ENCODE measurements at regions not wholly inside any gene's neighbourhood (a gene's known extent, or its start where the extent isn't known, plus 50 kb on each side); places are given as distances from the start of the nearest gene placed in this dataset.
"Not testable (repeated sequence)": the region's sequence is repeated elsewhere in the genome, so short reads cannot be mapped to it uniquely, and the experiment has no call there.

DNA sequence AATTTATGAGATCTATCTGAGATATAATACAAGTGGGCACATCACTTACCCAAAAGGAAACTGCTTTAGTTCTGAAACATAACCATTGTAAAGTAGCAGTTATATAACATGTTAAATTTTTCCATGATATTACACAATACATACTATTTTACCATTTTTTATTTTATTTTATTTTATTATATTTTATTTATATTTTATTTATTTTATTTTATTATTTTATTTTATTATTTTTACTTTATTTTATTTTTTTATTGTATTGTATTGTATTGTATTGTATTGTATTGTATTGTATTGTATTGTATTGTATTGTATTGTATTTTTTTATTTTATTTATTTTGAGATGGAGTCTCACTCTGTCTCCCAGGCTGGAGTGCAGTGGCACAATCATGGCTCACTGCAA is 1095.9 kb downstream of the SUCLG1 start:
- not testable (repeated sequence) for H3K9ac ChIP-seq (ENCODE audit: low read depth, low read length); H3K27me3 ChIP-seq (ENCODE audit: insufficient read depth, low read length); H3K27ac ChIP-seq (ENCODE audit: low read depth, low read length)

DNA sequence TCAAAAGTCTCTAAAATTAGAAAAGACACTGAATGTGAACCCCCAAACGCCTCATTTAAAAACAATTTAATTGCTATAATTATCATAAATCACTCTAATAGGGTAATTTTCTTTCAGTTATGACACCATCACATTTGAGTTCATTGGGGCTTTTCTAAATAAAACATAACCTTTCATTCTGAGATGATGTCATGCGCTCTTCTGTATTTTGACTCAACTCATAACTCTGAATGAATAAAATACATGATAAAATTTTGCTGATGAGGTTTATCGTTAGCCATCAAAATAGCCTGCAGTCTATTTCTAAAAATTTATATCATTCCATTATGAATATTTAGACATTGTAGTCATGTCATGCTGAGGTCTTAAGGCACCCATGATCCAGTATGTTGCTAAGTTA is 1099.7 kb downstream of the SUCLG1 start:
- Histone ChIP-seq H3K27me3 (ENCODE audit: insufficient read depth, low read length) (no peaks in the 10 kb centered on the region), H3K4me1 (ENCODE audit: insufficient read depth, low read length) (no peaks in the 10 kb centered on the region)
- WGBS: 90% methylated on average over 2 of the region's 3 CpGs

More for the DNA sequence above, 1095.9 kb downstream of the SUCLG1 start:
- not testable (repeated sequence) for H3K36me3 ChIP-seq (ENCODE audit: insufficient read depth, low read length); H3K4me3 ChIP-seq (ENCODE audit: low read length); H3K4me1 ChIP-seq (ENCODE audit: insufficient read depth, low read length); H3K9me3 ChIP-seq (ENCODE audit: insufficient read depth, low read depth, low read length)

DNA sequence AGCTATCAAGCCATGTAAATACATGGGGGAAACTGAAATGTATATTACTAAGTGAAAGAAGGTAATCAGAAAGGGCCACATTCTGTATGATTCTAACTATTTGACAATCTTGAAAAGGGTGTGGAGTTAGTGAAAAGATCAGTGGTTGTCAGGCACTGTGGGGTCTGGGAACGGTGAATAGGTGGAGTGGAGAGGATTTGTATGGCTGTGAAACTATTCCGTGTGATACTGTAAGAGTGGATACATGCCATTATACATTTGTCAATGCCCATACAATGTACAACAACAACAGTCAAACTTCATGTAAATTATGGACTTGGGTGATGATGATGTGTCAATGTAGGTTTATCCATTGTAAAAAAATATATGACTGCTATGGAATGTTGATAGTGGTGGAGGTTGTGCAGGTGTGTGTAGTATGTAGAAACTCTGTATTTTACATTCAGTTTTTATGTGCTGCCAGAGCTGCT is 1116.2 kb downstream of the SUCLG1 start:
- Histone ChIP-seq H3K9me3 (ENCODE audit: insufficient read depth, low read depth, low read length) (peaks cover 11% of the 10 kb centered on the region; the same call in 1 of the 2 replicates), H3K36me3 (ENCODE audit: insufficient read depth, low read length) (no peaks in the 10 kb centered on the region), H3K27ac (ENCODE audit: low read depth, low read length) (no peak overlapping the region), H3K27me3 (ENCODE audit: insufficient read depth, low read length) (no peaks in the 10 kb centered on the region), H3K4me1 (ENCODE audit: insufficient read depth, low read length) (no peaks in the 10 kb centered on the region), H3K9ac (ENCODE audit: low read depth, low read length) (no peak overlapping the region), H3K4me3 (ENCODE audit: low read length) (no peak overlapping the region)
- WGBS: 96% methylated on average over 1 of the region's 2 CpGs

More for the DNA sequence above, 1099.7 kb downstream of the SUCLG1 start:
- H3K9ac ChIP-seq (ENCODE audit: low read depth, low read length): no peak overlapping the region
- no peak overlapping the region for H3K4me3 ChIP-seq (ENCODE audit: low read length)
- no peaks in the 10 kb centered on the region for H3K9me3 ChIP-seq (ENCODE audit: insufficient read depth, low read depth, low read length)
- no peak overlapping the region for H3K27ac ChIP-seq (ENCODE audit: low read depth, low read length)
- H3K36me3 ChIP-seq (ENCODE audit: insufficient read depth, low read length): no peaks in the 10 kb centered on the region

DNA sequence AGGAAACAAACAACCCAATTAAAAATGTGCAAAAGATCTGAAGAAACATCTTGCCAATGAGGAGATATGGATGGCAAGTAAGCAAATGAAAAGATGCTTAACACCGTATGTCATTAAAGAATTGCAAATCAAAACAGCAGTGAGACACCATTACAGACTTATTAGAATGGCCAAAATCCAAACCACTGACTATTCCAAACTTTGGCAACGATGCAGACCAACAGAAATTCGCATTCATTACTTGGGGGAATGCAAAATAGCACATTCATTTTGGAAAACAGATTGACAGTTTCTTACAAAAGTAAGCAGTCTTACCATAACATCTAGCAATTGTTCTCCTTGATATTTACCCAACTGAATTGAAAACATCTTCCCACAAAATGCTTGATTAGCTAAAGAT is 1118.7 kb downstream of the SUCLG1 start:
- Histone ChIP-seq H3K4me3 (ENCODE audit: low read length) (no peak overlapping the region), H3K27me3 (ENCODE audit: insufficient read depth, low read length) (no peaks in the 10 kb centered on the region), H3K9me3 (ENCODE audit: insufficient read depth, low read depth, low read length) (no peaks in the 10 kb centered on the region), H3K9ac (ENCODE audit: low read depth, low read length) (no peak overlapping the region), H3K27ac (ENCODE audit: low read depth, low read length) (no peak overlapping the region), H3K4me1 (ENCODE audit: insufficient read depth, low read length) (no peaks in the 10 kb centered on the region), H3K36me3 (ENCODE audit: insufficient read depth, low read length) (no peaks in the 10 kb centered on the region)
- WGBS: 93% methylated on average over 3 of the region's 3 CpGs

DNA sequence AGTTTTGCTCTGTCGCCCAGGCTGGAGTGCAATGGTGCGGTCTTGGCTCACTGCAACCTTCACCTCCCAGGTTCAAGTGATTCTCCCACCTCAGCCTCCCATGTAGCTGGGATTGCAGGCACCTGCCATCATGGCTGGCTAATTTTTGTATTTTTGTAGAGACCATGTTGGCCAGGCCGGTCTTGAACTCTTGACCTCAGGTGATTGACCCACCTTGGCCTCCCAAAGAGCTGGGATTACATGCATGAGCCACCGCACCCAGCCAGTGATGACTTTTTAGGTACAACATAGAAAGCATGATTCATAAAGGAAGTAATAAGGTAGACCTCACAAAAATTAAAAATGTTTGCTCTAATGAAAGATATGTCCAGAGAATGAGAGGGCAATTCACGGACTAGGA is 1119.1 kb downstream of the SUCLG1 start:
- H3K9ac ChIP-seq (ENCODE audit: low read depth, low read length); H3K27ac ChIP-seq (ENCODE audit: low read depth, low read length); H3K4me3 ChIP-seq (ENCODE audit: low read length); H3K4me1 ChIP-seq (ENCODE audit: insufficient read depth, low read length); H3K27me3 ChIP-seq (ENCODE audit: insufficient read depth, low read length); H3K36me3 ChIP-seq (ENCODE audit: insufficient read depth, low read length); H3K9me3 ChIP-seq (ENCODE audit: insufficient read depth, low read depth, low read length): not testable (repeated sequence)
- WGBS: 98% methylated on average over 5 of the region's 5 CpGs

DNA sequence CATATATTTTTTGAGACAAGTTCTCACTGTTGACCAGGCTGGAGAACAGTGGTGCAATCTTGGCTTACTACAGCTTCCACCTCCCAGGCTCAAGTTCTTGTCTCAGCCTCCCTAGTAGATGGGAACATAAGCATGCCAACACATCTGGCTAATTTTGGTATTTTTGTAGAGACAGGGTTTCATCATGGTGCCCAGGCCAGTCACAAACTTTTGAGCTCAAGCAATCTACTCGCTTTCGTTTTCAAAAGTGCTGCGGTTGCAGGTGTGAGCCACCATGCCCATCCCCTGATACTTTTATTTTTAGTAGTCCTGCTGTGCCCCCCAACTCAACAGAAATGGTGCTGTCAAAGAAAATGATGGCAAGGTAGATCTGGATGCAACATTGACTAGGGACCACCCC is 1127.3 kb downstream of the SUCLG1 start:
- no peaks in the 10 kb centered on the region for H3K9me3 ChIP-seq (ENCODE audit: insufficient read depth, low read depth, low read length)
- 97% methylated on average over 3 of the region's 3 CpGs for WGBS
- H3K27ac ChIP-seq (ENCODE audit: low read depth, low read length): no peak overlapping the region
- H3K4me3 ChIP-seq (ENCODE audit: low read length): no peak overlapping the region
- H3K4me1 ChIP-seq (ENCODE audit: insufficient read depth, low read length): no peaks in the 10 kb centered on the region
- H3K36me3 ChIP-seq (ENCODE audit: insufficient read depth, low read length): no peaks in the 10 kb centered on the region
- H3K27me3 ChIP-seq (ENCODE audit: insufficient read depth, low read length): no peaks in the 10 kb centered on the region
- no peak overlapping the region for H3K9ac ChIP-seq (ENCODE audit: low read depth, low read length)

DNA sequence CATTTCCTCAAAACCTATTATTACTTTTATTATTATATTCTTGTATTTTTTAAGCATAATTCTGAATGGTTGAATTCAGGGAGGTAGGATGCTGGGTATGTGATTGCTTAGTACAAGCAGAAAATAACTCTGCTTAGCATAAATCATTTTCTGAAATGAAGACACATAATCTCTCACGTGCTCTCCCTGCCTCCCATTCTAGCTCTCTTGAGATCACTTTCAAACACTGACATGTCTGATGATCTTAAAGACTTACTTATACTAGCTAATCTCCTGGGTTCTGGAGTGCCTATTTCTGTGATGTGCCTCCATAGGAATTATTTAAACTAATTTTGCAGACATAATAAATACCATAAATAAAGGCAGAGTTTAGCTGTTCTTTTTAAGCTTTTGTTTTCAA is 1136.0 kb downstream of the SUCLG1 start:
- Histone ChIP-seq H3K9ac (ENCODE audit: low read depth, low read length) (no peak overlapping the region), H3K4me1 (ENCODE audit: insufficient read depth, low read length) (no peaks in the 10 kb centered on the region), H3K27ac (ENCODE audit: low read depth, low read length) (no peak overlapping the region), H3K27me3 (ENCODE audit: insufficient read depth, low read length) (no peaks in the 10 kb centered on the region), H3K36me3 (ENCODE audit: insufficient read depth, low read length) (no peaks in the 10 kb centered on the region), H3K4me3 (ENCODE audit: low read length) (no peak overlapping the region), H3K9me3 (ENCODE audit: insufficient read depth, low read depth, low read length) (no peaks in the 10 kb centered on the region)
- 97% methylated on average over 1 of the region's 1 CpG for WGBS

DNA sequence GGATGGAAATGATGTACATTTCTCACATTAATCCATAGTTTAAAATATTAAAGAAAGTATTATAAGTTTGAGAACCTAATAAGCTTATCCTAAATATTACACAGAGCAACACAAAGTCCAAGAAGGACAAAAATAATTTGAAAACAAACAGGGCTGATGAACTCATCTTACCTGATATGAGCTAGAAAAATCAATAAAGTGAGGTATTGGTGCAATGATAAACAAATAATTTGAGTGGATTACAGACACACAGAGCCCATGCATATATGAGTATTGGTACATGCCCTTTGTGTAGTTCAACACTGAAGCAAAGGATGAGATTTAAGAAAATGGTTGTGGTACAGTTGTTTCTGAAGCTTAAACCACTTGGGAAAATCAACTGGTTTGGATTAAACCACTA is 1139.0 kb downstream of the SUCLG1 start:
- no peaks in the 10 kb centered on the region for H3K9me3 ChIP-seq (ENCODE audit: insufficient read depth, low read depth, low read length)
- no peaks in the 10 kb centered on the region for H3K36me3 ChIP-seq (ENCODE audit: insufficient read depth, low read length)
- H3K4me1 ChIP-seq (ENCODE audit: insufficient read depth, low read length): no peaks in the 10 kb centered on the region
- no peak overlapping the region for H3K9ac ChIP-seq (ENCODE audit: low read depth, low read length)
- H3K27ac ChIP-seq (ENCODE audit: low read depth, low read length): no peak overlapping the region
- no peaks in the 10 kb centered on the region for H3K27me3 ChIP-seq (ENCODE audit: insufficient read depth, low read length)
- no peak overlapping the region for H3K4me3 ChIP-seq (ENCODE audit: low read length)

DNA sequence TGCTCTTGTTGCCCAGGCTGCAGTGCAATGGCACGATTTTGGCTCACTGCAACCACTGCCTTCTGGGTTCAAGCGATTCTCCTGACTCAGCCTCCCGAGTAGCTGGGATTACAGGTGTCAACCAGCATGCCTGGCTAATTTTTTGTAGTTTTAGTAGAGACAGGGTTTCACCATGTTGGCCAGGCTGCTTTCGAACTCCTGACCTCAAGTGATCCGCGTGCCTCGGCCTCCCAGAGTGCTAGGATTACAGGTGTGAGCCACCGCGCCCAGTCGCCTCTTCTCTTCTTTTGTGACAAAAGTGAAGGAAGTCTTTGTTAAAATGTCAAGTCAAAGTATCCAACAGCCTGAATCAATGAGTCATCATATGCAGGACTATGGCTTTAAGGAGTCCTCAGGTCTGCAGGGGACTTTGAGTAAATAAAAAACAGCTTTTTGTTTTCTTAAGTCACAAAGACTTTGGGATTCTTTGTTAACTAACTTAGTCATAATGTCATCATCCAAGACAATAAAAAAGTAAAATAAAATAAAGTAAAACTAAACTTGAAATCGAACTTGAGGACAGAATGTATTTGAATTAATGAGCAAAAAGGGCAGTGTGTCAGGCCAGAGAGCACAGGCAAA is 1153.2 kb downstream of the SUCLG1 start:
- Histone ChIP-seq H3K27ac (ENCODE audit: low read depth, low read length) (no peak overlapping the region), H3K36me3 (ENCODE audit: insufficient read depth, low read length) (no peaks in the 10 kb centered on the region), H3K27me3 (ENCODE audit: insufficient read depth, low read length) (no peaks in the 10 kb centered on the region), H3K9ac (ENCODE audit: low read depth, low read length) (no peak overlapping the region), H3K4me1 (ENCODE audit: insufficient read depth, low read length) (no peaks in the 10 kb centered on the region), H3K4me3 (ENCODE audit: low read length) (no peak overlapping the region), H3K9me3 (ENCODE audit: insufficient read depth, low read depth, low read length) (no peaks in the 10 kb centered on the region)
- WGBS: 85% methylated on average over 11 of the region's 11 CpGs

DNA sequence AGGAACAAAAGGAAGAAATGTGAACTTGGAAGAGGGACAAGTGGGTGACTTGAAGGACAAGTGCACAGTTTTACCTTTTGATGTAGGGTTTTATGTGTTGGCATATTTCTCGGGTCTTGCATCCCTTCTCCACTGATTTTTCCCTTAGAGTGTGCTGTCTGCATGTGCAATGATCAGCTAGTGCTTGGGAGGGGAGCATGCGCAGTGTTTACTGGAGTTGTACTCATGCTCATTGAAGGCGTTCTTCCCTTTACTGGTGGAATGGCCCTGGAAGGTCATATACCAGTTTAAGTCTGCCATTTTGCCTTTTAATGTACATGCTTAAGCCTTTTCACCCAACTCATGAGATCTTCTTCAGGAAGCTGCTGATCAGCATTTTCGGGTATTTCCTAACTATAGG is 1168.0 kb downstream of the SUCLG1 start:
- H3K4me1 ChIP-seq (ENCODE audit: insufficient read depth, low read length): no peaks in the 10 kb centered on the region
- no peaks in the 10 kb centered on the region for H3K27me3 ChIP-seq (ENCODE audit: insufficient read depth, low read length)
- H3K36me3 ChIP-seq (ENCODE audit: insufficient read depth, low read length): no peaks in the 10 kb centered on the region
- H3K9me3 ChIP-seq (ENCODE audit: insufficient read depth, low read depth, low read length): peaks cover 3% of the 10 kb centered on the region
- 96% methylated on average over 4 of the region's 4 CpGs for WGBS
- H3K9ac ChIP-seq (ENCODE audit: low read depth, low read length): no peak overlapping the region
- H3K4me3 ChIP-seq (ENCODE audit: low read length): no peak overlapping the region
- H3K27ac ChIP-seq (ENCODE audit: low read depth, low read length): no peak overlapping the region

DNA sequence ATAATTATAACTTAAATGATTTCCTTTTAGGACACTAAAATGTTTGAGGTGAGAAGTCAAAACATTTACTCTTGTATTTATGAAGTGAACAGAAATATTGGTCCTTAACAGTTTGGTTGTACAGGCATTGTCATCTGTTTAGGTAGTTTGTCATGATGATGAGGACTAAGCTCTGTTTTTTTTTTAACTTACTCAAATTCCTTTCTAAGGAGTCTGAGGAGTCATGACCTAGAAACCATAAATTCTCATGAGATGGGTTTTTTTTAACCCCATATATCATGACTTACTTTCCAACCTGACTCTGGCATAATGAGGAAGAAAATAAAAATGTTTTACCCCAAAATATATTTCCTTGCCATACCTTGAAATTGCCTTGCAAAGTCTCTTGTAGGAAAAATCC is 1176.2 kb downstream of the SUCLG1 start:
- Histone ChIP-seq H3K4me1 (ENCODE audit: insufficient read depth, low read length) (no peaks in the 10 kb centered on the region), H3K27ac (ENCODE audit: low read depth, low read length) (peak overlapping the region; percentile 97; the same call in 1 of the 2 replicates), H3K9ac (ENCODE audit: low read depth, low read length) (no peak overlapping the region), H3K9me3 (ENCODE audit: insufficient read depth, low read depth, low read length) (peaks cover 27% of the 10 kb centered on the region), H3K36me3 (ENCODE audit: insufficient read depth, low read length) (0 out of 2 replicates have a peak, but pooled peaks cover 4% of the 10 kb centered on the region), H3K27me3 (ENCODE audit: insufficient read depth, low read length) (no peaks in the 10 kb centered on the region), H3K4me3 (ENCODE audit: low read length) (no peak overlapping the region)

Measured in HUES64 (cell line).